Vagina (tissue), 2 donors: ENCODE measurements at regions not wholly inside any gene's neighbourhood (a gene's known extent, or its start where the extent isn't known, plus 50 kb on each side); places are given as distances from the start of the nearest gene placed in this dataset.

Experiments
- POLR2A ChIP-seq, 2 donors: fragments of 450-650 bp; IDR thresholded peaks; one replicate each; pipeline ENCODE4 v1.6.1; 2017; ENCODE audit warnings: antibody characterized with exemption in 2 of 2, mild to moderate bottlenecking in 2 of 2, moderate library complexity in 2 of 2
- TF ChIP-seq, protein P1 (sequence below), 3 experiments: fragments of 450-650 bp in 2 of 3; fragments of 200-600 bp in 1 of 3; sonication (generic) in 1 of 3; IDR thresholded peaks; one replicate each; pipeline ENCODE4 v1.5.1; 2017 to 2019; ENCODE audit warnings: antibody characterized with exemption in 3 of 3, mild to moderate bottlenecking in 2 of 3, moderate library complexity in 2 of 3

GRCh38 chr1:60808676-60809075 is 273.7 kb upstream of the NFIA start:
- TF ChIP-seq, protein P1, sequence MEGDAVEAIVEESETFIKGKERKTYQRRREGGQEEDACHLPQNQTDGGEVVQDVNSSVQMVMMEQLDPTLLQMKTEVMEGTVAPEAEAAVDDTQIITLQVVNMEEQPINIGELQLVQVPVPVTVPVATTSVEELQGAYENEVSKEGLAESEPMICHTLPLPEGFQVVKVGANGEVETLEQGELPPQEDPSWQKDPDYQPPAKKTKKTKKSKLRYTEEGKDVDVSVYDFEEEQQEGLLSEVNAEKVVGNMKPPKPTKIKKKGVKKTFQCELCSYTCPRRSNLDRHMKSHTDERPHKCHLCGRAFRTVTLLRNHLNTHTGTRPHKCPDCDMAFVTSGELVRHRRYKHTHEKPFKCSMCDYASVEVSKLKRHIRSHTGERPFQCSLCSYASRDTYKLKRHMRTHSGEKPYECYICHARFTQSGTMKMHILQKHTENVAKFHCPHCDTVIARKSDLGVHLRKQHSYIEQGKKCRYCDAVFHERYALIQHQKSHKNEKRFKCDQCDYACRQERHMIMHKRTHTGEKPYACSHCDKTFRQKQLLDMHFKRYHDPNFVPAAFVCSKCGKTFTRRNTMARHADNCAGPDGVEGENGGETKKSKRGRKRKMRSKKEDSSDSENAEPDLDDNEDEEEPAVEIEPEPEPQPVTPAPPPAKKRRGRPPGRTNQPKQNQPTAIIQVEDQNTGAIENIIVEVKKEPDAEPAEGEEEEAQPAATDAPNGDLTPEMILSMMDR (IDR thresholded peaks at IDR 0.05) = no peak
- no peak for TF ChIP-seq POLR2A (IDR thresholded peaks at IDR 0.05)
